ENCODE measurements at regions not wholly inside any gene's neighbourhood (a gene's known extent, or its start where the extent isn't known, plus 50 kb on each side); places are given as distances from the start of the nearest gene placed in this dataset.

DNA sequence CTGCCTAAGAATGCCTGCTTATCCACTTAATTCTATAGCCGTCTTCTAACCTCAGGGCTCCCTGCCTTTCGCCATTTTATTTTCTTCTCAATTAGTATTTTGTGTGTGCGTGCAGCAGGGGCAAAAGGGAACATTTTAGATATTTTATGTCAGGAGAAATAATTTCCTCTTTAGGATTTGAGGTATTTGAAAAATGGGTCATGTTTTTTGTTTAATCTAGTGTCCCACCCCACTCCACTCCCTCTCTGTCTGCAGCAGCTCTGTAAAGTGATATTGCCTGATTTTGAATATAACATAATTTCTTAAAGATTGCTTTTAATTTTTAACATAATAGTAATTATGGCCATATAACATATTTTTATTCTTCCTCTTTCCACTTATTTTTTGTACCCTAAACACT, 593.2 kb upstream of the DPPA4 start:
- Histone ChIP-seq H3K4me3 (no peak overlapping the region), H3K36me3 (no peaks in the 10 kb centered on the region), H3K4me1 (no peaks in the 10 kb centered on the region), H3K27me3 (ENCODE audit: low read depth) (no peaks in the 10 kb centered on the region), H3K9me3 (replicated peaks) (no peaks in the 10 kb centered on the region), H3K27ac (replicated peaks) (no peak overlapping the region)
- DNase-seq = no peak
- intact Hi-C loops (cut with micrococcal nuclease) = no loop called here
- TF ChIP-seq, protein P1, sequence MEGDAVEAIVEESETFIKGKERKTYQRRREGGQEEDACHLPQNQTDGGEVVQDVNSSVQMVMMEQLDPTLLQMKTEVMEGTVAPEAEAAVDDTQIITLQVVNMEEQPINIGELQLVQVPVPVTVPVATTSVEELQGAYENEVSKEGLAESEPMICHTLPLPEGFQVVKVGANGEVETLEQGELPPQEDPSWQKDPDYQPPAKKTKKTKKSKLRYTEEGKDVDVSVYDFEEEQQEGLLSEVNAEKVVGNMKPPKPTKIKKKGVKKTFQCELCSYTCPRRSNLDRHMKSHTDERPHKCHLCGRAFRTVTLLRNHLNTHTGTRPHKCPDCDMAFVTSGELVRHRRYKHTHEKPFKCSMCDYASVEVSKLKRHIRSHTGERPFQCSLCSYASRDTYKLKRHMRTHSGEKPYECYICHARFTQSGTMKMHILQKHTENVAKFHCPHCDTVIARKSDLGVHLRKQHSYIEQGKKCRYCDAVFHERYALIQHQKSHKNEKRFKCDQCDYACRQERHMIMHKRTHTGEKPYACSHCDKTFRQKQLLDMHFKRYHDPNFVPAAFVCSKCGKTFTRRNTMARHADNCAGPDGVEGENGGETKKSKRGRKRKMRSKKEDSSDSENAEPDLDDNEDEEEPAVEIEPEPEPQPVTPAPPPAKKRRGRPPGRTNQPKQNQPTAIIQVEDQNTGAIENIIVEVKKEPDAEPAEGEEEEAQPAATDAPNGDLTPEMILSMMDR (IDR thresholded peaks at IDR 0.05; ENCODE audit: borderline replicate concordance) = no peak

DNA sequence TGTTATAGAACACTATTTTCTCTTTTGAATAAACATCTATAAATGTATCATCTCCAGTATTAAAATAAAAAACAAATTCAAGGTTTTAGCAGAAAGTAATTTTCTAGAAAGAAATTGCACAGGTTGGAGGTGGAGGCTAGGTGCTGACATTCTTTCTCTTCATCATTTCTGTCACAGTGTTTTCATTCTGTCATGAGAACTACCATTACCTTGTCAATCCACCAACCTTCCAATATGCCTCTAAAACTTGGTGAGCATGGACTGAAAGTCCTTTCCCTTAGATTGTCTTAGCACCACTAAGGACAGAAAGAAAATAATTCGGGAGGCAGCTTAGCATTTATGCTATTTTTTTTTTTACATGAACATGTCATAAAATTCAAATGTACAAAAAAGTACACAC, 596.2 kb upstream of the DPPA4 start:
- TF ChIP-seq, protein P1 (IDR thresholded peaks at IDR 0.05; ENCODE audit: borderline replicate concordance) = no peak

DNA sequence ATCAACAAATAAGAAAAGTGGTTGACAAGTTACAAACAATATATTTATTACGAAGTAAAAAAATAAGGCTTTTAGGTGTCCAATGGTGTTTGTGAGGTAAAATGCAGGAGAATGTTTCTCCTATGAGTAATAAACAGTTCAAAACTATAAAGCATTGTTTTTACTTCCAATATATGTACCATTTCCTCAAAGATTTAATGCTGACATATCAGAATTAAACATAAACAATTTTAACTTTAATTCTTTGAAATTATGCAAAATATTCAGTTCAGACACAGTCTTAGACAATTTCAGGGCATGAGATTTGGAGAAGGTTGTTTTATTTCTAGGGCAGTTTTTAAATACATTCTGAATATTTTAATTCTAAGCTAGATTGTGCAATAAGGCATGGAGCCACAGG, 602.5 kb upstream of the DPPA4 start:
- Histone ChIP-seq H3K36me3 (no peaks in the 10 kb centered on the region), H3K4me3 (no peak overlapping the region), H3K9me3 (replicated peaks) (peaks cover 8% of the 10 kb centered on the region), H3K27ac (replicated peaks) (no peak overlapping the region), H3K27me3 (ENCODE audit: low read depth) (no peaks in the 10 kb centered on the region), H3K4me1 (no peaks in the 10 kb centered on the region)
- no peak for DNase-seq
- intact Hi-C loops (cut with micrococcal nuclease) = no loop called here
- TF ChIP-seq, protein P1 (IDR thresholded peaks at IDR 0.05; ENCODE audit: borderline replicate concordance) = no peak

More for the DNA sequence above, 596.2 kb upstream of the DPPA4 start:
- intact Hi-C loops (cut with micrococcal nuclease) = no loop called here
- no peak for DNase-seq
- Histone ChIP-seq H3K4me3 (no peak overlapping the region), H3K27me3 (ENCODE audit: low read depth) (no peaks in the 10 kb centered on the region), H3K4me1 (no peaks in the 10 kb centered on the region), H3K36me3 (no peaks in the 10 kb centered on the region), H3K27ac (replicated peaks) (no peak overlapping the region), H3K9me3 (replicated peaks) (no peaks in the 10 kb centered on the region)

DNA sequence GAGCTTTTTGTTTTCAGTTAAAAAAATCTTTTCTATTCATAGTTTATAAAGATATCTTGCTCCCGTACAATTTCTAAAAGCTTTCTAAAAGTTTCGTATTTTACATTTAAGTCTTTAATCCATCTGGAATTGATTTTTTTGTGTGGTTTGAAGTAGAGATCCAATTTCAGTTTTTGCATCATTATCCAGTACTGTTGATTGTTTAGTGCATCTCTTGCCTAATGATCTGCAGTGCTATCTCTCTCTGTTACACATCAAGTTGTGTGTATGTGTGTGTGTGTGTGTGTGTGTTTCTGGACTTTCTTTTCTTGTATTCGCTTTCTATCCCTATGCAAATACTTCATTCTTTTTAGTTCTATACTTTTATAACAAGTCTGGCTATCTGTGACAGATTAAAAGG, 605.8 kb upstream of the DPPA4 start:
- no peak overlapping the region for H3K4me3 ChIP-seq
- no peak overlapping the region for H3K27ac ChIP-seq (replicated peaks)
- no peak for DNase-seq
- H3K27me3 ChIP-seq (ENCODE audit: low read depth) = no peaks in the 10 kb centered on the region
- intact Hi-C loops (cut with micrococcal nuclease) = no loop called here
- H3K4me1 ChIP-seq = no peaks in the 10 kb centered on the region
- H3K36me3 ChIP-seq = no peaks in the 10 kb centered on the region
- H3K9me3 ChIP-seq (replicated peaks) = peaks cover 8% of the 10 kb centered on the region
- TF ChIP-seq, protein P1 (IDR thresholded peaks at IDR 0.05; ENCODE audit: borderline replicate concordance) = no peak

DNA sequence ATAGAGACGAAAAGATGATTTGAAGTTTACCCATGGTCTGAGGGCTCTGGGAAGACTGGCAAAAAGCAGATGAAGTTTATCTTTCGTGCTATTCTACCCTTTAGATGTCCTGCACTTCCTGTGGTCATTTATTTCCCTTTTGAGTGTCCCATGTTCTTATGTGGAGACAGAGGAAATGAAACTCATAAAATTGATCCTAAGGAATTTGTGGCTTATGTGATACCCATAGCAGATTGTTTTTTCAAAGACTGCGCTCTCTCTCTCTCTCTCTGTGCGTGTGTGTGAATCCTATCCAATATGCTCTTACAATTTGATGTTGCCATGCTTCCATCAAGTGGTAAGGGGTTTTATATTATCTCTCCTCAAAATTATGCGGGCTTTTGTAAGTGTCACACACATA, 607.5 kb upstream of the DPPA4 start:
- H3K27me3 ChIP-seq (ENCODE audit: low read depth) = no peaks in the 10 kb centered on the region
- H3K9me3 ChIP-seq (replicated peaks) = peaks cover 8% of the 10 kb centered on the region
- intact Hi-C loops (cut with micrococcal nuclease) = no loop called here
- TF ChIP-seq, protein P1 (IDR thresholded peaks at IDR 0.05; ENCODE audit: borderline replicate concordance) = no peak
- DNase-seq = no peak
- no peak overlapping the region for H3K27ac ChIP-seq (replicated peaks)
- no peaks in the 10 kb centered on the region for H3K4me1 ChIP-seq
- H3K4me3 ChIP-seq = no peak overlapping the region
- H3K36me3 ChIP-seq = no peaks in the 10 kb centered on the region

DNA sequence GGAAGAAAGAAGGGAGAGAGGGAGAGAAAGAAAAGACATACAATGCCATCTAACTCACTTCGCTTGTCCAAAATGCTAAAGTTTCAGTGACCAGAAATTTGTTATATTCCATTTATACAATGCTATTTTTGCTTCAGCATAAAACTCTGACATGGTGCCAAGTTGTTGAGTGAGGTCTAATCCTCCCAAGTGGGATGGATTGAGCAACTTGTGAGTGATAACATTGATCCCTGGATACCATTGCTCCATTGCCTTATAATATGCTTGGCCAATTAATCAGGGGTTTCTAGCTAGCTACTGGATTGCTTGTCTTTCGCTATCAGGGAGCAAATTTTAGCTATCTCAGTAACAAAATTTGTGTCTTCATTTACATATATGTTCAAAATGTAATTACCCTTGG, 615.6 kb upstream of the DPPA4 start:
- no peaks in the 10 kb centered on the region for H3K36me3 ChIP-seq
- intact Hi-C loops (cut with micrococcal nuclease) = no loop called here
- TF ChIP-seq, protein P1 (IDR thresholded peaks at IDR 0.05; ENCODE audit: borderline replicate concordance) = no peak
- peaks cover 10% of the 10 kb centered on the region for H3K4me1 ChIP-seq
- DNase-seq = no peak
- H3K9me3 ChIP-seq (replicated peaks) = no peaks in the 10 kb centered on the region
- no peak overlapping the region for H3K27ac ChIP-seq (replicated peaks)
- no peaks in the 10 kb centered on the region for H3K27me3 ChIP-seq (ENCODE audit: low read depth)
- no peak overlapping the region for H3K4me3 ChIP-seq
